ENCODE measurements at regions not wholly inside any gene's neighbourhood (a gene's known extent, or its start where the extent isn't known, plus 50 kb on each side); places are given as distances from the start of the nearest gene placed in this dataset.

DNA sequence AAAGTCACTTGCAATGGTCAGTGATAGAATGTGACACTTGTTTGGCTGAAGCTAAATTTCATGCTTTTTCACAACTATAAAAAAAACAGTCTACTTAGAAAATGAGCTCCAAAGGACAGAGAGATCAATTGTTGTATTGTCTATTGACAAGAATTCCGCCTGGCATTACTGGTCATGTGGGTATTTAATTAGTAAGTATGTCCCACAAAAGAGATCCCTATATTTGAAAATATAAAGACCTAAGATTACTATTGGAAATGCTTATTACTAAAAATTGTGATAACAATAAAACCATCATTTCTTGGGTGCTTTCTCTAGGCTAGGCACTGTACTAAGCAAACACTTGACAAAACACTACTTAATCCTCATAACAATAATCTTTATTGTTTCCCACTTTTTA, 745.2 kb upstream of the C9orf72 start:
- Histone ChIP-seq H3K27ac (ENCODE audit: extremely low read depth, low read depth, low read length) (no peak overlapping the region), H3K4me3 (ENCODE audit: low read depth, low read length) (no peak overlapping the region), H3K36me3 (ENCODE audit: control insufficient read depth in 2 of 2, insufficient read depth in 1 of 2, low read length in 2 of 2) (no peaks in the 10 kb centered on the region), H3K9me3 (ENCODE audit: control insufficient read depth, insufficient read depth, low read depth, low read length) (no peaks in the 10 kb centered on the region), H3K4me1 (ENCODE audit: control insufficient read depth, insufficient read depth, low read length) (no peaks in the 10 kb centered on the region)
- POLR2A ChIA-PET = no interaction called here
- CTCF ChIA-PET = no interaction called here
- TF ChIP-seq TSHZ1 (tag by site-specific recombination; IDR thresholded peaks at IDR 0.05; ENCODE audit: borderline replicate concordance) = no peak
- TF ChIP-seq ZBTB7A (tag by site-specific recombination; IDR thresholded peaks at IDR 0.05; ENCODE audit: low read depth) = no peak
- no peak for TF ChIP-seq ZNF707 (tag by site-specific recombination; IDR thresholded peaks at IDR 0.05)
- no peak for TF ChIP-seq PATZ1 (tag by site-specific recombination; IDR thresholded peaks at IDR 0.05)
- TF ChIP-seq ZNF169 (tag by site-specific recombination; IDR thresholded peaks at IDR 0.05) = no peak
- TF ChIP-seq, protein P1, sequence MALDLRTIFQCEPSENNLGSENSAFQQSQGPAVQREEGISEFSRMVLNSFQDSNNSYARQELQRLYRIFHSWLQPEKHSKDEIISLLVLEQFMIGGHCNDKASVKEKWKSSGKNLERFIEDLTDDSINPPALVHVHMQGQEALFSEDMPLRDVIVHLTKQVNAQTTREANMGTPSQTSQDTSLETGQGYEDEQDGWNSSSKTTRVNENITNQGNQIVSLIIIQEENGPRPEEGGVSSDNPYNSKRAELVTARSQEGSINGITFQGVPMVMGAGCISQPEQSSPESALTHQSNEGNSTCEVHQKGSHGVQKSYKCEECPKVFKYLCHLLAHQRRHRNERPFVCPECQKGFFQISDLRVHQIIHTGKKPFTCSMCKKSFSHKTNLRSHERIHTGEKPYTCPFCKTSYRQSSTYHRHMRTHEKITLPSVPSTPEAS (tag by site-specific recombination; IDR thresholded peaks at IDR 0.05) = no peak
- no peak for TF ChIP-seq ZNF610 (tag by site-specific recombination; IDR thresholded peaks at IDR 0.05; ENCODE audit: borderline replicate concordance)
- no peak for TF ChIP-seq HOXC10 (CRISPR knock-in tag; IDR thresholded peaks at IDR 0.05)

DNA sequence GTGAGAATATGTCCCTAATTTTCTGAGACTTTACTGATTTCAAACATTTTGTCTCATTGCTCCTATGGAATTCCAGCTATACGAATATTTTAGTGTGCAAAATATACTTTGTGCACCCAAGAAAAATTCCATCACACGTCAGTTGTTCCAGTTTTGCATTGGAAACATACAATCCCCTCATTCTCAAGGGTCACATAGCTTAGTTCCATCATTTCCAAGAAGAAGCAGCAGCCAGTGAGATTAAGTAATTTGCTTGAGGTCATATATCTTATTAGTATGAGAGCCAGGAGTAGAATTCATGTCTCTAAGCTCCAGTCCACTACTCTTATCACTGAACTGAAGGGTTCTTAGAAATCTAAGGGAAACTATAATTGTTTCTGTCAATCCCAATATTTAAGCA, 746.7 kb upstream of the C9orf72 start:
- no peak overlapping the region for H3K4me3 ChIP-seq (ENCODE audit: low read depth, low read length)
- no peak overlapping the region for H3K27ac ChIP-seq (ENCODE audit: extremely low read depth, low read depth, low read length)
- POLR2A ChIA-PET = no interaction called here
- no peak for TF ChIP-seq ZNF280D (tag by site-specific recombination; IDR thresholded peaks at IDR 0.05)
- TF ChIP-seq ZNF624 (tag by site-specific recombination; IDR thresholded peaks at IDR 0.05) = no peak
- TF ChIP-seq SCRT2 (tag by site-specific recombination; IDR thresholded peaks at IDR 0.05) = no peak
- TF ChIP-seq, protein P2, sequence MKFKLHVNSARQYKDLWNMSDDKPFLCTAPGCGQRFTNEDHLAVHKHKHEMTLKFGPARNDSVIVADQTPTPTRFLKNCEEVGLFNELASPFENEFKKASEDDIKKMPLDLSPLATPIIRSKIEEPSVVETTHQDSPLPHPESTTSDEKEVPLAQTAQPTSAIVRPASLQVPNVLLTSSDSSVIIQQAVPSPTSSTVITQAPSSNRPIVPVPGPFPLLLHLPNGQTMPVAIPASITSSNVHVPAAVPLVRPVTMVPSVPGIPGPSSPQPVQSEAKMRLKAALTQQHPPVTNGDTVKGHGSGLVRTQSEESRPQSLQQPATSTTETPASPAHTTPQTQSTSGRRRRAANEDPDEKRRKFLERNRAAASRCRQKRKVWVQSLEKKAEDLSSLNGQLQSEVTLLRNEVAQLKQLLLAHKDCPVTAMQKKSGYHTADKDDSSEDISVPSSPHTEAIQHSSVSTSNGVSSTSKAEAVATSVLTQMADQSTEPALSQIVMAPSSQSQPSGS (tag by site-specific recombination; IDR thresholded peaks at IDR 0.05; ENCODE audit: low read depth) = no peak
- no peak for TF ChIP-seq ZNF10 (tag by site-specific recombination; IDR thresholded peaks at IDR 0.05)
- no peak for TF ChIP-seq ZNF555 (tag by site-specific recombination; conservative IDR thresholded peaks at IDR 0.05)
- no peaks in the 10 kb centered on the region for H3K36me3 ChIP-seq (ENCODE audit: control insufficient read depth in 2 of 2, insufficient read depth in 1 of 2, low read length in 2 of 2)
- H3K9me3 ChIP-seq (ENCODE audit: control insufficient read depth, insufficient read depth, low read depth, low read length) = no peaks in the 10 kb centered on the region
- H3K4me1 ChIP-seq (ENCODE audit: control insufficient read depth, insufficient read depth, low read length) = no peaks in the 10 kb centered on the region
- CTCF ChIA-PET = no interaction called here

Measured in HEK293 (cell line).